GOT3 (cell line): ENCODE measurements at regions not wholly inside any gene's neighbourhood (a gene's known extent, or its start where the extent isn't known, plus 50 kb on each side); places are given as distances from the start of the nearest gene placed in this dataset.
"Not testable (repeated sequence)": the region's sequence is repeated elsewhere in the genome, so short reads cannot be mapped to it uniquely, and the experiment has no call there.

Experiments
- DNase-seq: peaks from one replicate; lab custom pipeline; 2025; ENCODE audit warnings: mixed read lengths; lab: John Stamatoyannopoulos, UW

DNA sequence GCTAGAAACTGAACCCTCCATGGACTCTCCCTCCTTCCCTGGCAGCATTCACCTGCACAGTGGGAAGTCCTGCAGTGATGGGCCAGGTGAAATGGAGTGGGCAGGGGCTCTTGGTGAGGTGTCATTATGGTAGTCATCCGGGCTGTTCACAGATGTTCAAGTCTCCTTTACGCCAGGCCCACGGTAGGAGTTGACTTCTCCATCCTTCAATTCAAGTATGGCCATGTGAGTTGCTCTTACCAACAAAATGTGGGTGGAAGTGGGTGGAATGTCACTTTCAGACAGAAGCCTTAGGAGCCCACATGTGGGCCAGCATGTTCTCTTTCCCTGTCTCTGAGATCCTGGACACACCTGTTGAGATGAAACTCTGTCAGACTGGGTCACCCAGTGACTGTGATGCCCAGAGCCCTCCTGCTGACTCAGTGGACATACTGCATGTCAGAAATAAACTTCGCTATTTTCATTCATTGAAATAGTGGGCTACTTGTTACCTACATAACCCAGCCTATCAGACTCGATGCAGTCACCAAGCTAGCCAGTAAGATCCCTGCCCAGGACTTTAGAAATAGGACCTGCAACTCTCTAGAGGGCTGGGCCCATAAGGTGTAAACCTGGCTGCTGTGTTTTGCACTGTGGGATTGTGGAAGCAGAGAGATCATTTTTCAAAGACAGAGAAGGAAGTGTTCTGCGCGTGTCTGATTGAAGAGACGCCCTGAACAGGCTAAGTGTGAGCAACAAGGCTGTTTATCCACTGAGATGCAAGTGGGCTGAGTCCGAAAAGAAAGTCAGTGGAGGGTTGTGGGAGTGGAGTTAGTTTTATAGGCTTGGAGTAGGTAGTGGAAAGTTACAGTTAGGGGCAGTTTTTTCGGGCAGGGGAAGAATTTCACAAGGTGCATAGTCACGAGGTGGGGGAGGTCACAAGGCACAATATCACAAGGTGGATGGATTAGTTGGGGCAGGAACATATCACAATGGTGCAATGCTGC is 174.4 kb downstream of the TRIM43 start:
- DNase-seq: not testable (repeated sequence)

GRCh38 chr2:95767531-95767930 is 175.7 kb downstream of the TRIM43 start:
- not testable (repeated sequence) for DNase-seq

DNA sequence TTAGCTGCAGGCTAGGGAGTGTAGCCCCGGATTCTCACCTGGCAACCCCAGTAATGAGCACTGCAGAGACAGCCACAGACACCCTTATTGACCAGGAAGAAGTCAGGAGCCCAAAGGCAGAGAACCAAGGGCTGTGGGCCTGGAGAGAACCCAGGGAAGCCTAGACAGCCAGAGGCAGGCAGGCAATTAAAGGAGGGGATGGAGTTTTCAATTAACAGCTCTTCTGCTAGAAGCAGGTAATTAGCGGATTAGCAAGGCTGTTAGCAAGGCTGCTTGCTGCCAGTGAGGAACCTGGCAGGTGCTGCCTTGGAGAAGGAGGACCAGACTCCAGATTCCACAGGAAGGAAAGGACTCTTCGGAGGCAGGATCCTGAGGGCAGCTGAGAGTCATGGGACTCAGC is 176.1 kb downstream of the TRIM43 start:
- DNase-seq: not testable (repeated sequence)

DNA sequence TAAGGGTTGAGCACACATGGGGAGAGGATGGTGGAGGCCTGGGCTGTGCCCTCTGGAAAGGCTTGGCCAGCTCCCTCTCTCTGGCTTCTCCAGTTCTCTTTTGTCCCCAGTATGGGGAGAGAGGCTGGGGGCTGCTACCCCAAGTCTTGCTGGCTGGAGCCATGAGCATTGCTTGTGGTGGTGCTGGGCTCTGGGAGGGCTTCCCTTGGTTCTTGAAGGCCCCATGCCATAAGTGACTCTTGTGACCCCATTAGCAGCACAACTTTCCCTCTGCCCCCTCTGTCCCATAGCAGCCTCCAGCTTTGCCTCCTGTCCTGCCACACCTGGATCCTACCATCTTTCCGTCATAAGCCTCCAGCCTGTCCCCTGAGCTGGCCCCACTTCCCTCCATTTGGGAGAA is 177.5 kb downstream of the TRIM43 start:
- not testable (repeated sequence) for DNase-seq

DNA sequence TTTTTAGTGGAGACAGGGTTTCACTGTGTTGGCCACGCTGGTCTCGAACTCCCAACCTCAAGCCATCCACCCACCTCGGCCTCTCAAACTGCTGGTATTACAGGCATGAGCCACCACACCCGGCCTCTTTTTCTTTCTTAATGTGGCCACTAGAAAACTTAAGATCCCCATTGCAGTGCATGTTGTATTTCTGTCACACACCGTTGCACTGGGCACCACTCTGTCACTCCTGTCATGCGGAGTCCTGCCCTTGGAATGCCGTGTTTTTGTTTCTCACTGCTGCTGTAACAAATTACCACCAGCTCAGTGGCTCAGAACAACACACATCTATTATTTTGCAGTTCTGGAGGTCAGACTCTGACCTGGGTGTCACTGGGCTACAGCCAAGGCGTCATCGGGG is 178.9 kb downstream of the TRIM43 start:
- not testable (repeated sequence) for DNase-seq

DNA sequence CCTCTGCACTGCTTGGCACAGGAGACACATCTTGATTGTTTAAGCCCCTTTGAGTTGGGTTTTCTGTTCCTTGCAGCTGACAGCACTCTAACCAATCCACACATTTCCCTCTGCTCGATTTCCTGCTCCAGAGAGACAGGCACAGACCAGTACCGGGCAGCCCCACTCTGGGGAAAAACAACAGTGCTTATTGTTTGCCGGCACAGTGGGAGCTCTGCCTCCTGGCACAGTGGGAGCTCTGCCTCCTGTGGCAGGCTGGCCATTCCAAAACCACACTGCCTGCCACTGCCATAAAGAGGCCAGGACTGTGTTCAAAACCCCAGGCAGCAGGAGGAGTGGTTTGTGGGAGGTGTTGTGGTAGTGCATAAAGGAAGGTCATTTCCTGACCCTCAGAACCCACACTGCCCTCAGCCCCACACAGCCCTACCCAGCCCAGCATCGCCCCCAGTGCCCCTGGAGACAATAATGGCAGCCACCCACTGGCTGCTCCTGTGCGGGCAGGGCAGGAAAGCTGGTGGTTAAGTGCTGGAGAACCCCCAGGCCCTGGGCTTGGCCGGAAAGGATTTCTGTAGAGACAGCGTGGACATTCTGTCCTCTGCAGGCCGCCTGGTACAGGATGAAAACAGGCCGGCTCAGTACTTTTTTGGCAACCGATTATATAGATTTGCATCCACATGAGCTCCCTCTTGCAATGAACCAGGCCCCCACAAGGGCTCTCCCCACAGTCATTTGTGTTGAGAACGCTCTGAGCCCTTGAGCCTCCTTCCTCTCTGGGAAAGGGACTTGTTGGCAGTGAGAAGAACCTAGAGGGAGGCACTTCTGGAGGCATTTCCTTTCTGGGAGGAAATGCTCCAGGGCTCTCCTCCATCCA is 182.8 kb downstream of the TRIM43 start:
- DNase-seq: not testable (repeated sequence)

GRCh38 chr2:95775193-95775531 is 183.4 kb downstream of the TRIM43 start:
- not testable (repeated sequence) for DNase-seq
